ENCODE measurements at regions not wholly inside any gene's neighbourhood (a gene's known extent, or its start where the extent isn't known, plus 50 kb on each side); places are given as distances from the start of the nearest gene placed in this dataset.
A peak's percentile ranks its signal among the peaks of the same experiment; 100 is the strongest.

DNA sequence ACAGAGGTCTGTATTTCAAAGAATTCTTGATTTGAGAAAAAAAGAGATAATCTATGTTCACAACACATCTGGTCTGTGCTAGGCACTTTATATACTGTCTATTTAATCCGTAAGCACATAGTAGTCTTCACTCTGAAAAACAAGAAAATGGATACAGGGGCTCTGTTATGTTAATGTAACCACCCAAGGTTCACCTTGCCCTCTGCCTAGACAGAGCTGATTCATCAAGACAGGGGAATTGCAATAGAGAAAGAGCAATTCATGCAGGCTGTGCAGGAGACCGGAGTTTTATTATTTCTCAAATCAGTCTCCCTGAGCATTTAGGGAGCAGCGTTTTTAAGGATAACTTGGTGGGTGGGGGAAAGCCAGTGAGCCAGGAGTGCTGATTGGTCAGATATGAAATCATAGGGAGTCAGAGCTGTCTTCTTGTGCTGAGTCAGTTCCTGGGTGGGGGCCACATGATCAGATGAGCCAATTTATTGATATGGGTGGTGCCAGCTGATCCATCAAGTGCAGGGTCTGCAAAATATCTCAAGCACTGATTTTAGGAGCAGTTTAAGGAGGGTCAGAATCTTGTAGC lies 92.9 kb upstream of the TNIP3 start:
- ChIA-PET CTCF (interaction anchor here (1.0 to 10.9 kb wide), 3 partner anchors 16 to 68 kb away, joined by 3 to 144 read pairs (median 3); no protein-coding TSS in a partner anchor), POLR2A (interaction anchor here (0.6 kb wide), 1 partner anchor 54 kb away, joined by 9 read pairs; no protein-coding TSS in a partner anchor)
- TF ChIP-seq, protein P1, sequence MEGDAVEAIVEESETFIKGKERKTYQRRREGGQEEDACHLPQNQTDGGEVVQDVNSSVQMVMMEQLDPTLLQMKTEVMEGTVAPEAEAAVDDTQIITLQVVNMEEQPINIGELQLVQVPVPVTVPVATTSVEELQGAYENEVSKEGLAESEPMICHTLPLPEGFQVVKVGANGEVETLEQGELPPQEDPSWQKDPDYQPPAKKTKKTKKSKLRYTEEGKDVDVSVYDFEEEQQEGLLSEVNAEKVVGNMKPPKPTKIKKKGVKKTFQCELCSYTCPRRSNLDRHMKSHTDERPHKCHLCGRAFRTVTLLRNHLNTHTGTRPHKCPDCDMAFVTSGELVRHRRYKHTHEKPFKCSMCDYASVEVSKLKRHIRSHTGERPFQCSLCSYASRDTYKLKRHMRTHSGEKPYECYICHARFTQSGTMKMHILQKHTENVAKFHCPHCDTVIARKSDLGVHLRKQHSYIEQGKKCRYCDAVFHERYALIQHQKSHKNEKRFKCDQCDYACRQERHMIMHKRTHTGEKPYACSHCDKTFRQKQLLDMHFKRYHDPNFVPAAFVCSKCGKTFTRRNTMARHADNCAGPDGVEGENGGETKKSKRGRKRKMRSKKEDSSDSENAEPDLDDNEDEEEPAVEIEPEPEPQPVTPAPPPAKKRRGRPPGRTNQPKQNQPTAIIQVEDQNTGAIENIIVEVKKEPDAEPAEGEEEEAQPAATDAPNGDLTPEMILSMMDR (IDR thresholded peaks at IDR 0.05; ENCODE audit: control extremely low read depth, extremely low read depth, low read depth, missing control alignments) = no peak
- no peak for DNase-seq (ENCODE audit: extremely low spot score)

DNA sequence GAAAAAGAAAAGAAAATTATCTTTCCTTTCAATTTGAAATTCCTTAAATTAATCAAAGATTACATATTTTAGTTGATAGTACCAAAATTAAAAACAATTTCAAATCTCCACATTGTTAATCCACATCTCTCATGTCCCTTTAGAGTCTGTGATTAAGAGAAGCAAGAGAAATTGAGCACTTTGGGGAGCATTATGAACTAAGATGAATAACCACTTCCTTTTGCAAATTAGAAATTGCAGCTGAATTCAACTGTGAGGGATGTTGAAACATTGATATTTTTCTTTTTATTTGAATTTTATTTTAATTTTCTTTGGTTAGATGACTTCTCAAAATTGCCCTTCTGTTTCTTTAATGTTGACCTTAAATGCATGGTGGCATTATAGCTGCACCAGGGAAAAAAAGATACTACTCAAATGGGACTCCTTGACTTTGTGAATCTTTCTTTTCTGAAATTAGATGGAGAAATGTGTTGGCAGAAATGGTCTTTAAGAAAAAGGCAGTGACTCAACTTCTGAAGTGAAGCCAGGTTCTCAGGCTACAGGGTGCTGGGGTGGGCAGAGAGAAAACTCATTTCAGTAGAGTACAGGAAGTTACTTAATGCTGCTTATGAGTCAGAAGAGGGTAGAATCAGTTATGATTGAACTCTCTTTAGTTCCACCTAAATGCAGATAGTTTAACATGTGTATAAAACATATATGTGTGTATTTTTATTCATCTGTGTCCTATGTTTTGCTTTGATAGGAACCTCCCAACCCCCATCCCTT lies 92.0 kb upstream of the TNIP3 start:
- ChIA-PET CTCF (interaction anchor here (1.0 to 10.9 kb wide), 3 partner anchors 17 to 67 kb away, joined by 3 to 144 read pairs (median 3); no protein-coding TSS in a partner anchor), POLR2A (no interaction called here)
- TF ChIP-seq, protein P1 (IDR thresholded peaks at IDR 0.05; ENCODE audit: control extremely low read depth, extremely low read depth, low read depth, missing control alignments) = no peak
- DNase-seq (ENCODE audit: extremely low spot score) = peak; percentile 72

DNA sequence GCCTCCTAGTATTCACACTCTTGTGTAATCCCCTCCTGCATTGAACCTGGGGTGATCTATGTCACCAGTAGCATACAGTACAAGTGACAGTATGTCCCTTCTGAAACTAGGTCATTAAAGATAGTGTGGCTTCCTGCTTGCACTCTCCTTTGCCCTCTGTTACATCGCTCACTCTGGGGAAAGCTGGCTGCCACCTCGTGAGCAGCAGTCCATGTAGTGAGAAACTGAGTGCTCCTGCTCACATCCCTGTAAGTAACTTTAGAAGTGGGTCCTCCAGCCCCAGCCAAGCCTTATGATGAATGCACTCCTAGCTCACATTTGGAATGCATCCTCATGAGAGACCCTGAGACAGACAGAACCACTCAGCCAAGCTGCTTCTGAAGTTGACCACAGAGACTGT lies 89.8 kb upstream of the TNIP3 start:
- TF ChIP-seq, protein P1 (IDR thresholded peaks at IDR 0.05; ENCODE audit: control extremely low read depth, extremely low read depth, low read depth, missing control alignments) = no peak
- ChIA-PET POLR2A (no interaction called here), CTCF (interaction anchor here (1.2 to 10.9 kb wide), 7 partner anchors 10 to 76 kb away, joined by 3 to 144 read pairs (median 11); no protein-coding TSS in a partner anchor)
- no peak for DNase-seq (ENCODE audit: extremely low spot score)

DNA sequence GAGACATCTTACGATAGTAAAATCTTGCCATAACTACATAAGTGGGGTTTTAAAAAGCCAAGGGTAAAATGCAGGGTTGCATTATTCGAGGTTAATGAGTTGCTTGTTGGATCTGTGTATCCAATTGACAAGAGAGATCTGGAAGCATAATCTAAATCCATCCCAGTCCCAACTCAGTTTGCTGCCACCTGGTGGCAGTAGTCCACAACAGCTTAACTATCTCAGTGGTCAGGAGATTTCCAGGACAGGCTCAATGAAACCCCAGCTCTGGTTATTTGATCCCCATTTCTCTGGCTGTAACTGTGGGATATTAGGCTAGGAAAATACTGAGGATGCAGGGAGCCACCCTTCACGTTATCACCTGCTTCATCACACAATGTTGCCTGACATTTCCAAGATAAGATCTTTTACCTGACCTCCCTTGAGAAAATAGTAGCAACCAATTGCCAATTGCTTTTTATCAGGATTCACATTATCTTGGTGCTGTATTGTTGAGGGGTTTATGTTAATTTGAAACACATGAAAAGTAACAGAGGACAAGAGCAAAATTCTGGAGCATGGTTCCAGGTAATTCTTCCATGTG lies 88.2 kb upstream of the TNIP3 start:
- peak; percentile 56 for DNase-seq (ENCODE audit: extremely low spot score)
- CTCF ChIA-PET = interaction anchor here (0.7 to 10.9 kb wide), 17 partner anchors 9 to 1184 kb away, joined by 3 to 144 read pairs (median 4); no protein-coding TSS in a partner anchor
- POLR2A ChIA-PET = no interaction called here
- TF ChIP-seq, protein P1 (IDR thresholded peaks at IDR 0.05; ENCODE audit: control extremely low read depth, extremely low read depth, low read depth, missing control alignments) = peak; percentile 79

DNA sequence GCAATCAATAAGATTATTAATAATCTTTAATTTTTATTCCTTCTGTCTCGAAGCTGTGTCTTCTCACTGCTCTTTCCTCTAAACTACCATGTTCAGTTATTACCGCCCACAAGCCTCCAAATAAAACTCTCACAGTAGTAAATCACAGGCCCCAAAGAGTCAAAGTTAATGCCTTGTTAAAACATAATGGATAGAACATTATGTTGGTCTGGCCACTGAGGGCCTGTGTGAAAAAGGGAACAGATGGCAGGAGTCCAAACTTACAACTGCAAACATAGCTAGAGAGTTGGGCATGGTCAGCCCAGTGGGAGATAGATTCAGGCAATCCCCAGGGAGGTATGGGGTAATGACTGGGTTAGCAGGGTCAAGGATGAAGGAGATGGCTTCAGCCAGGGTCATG lies 84.6 kb upstream of the TNIP3 start:
- TF ChIP-seq, protein P1 (IDR thresholded peaks at IDR 0.05; ENCODE audit: control extremely low read depth, extremely low read depth, low read depth, missing control alignments) = no peak
- no peak for DNase-seq (ENCODE audit: extremely low spot score)
- CTCF ChIA-PET = interaction anchor here (0.7 to 10.9 kb wide), 10 partner anchors 13 to 76 kb away, joined by 3 to 144 read pairs (median 4); no protein-coding TSS in a partner anchor
- POLR2A ChIA-PET = no interaction called here

DNA sequence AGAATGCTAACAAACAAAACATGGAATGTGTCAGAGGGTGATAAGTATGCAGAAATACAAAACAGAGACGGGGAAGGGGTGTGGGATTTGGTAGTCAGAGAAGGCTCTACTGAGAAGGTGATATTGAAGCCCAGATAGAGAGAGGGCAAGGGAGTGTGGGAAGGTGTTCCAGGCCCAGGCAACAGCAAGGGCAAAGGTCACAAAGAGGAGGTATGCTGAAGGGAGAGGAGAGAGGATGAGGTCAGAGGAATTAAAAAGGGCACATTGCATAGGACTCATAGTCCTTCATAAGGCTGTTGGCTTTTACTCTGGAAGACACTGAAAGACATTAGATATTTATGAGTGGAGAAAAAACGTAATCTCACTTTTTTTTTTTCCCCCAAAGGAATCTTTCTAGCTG lies 82.6 kb upstream of the TNIP3 start:
- TF ChIP-seq, protein P1 (IDR thresholded peaks at IDR 0.05; ENCODE audit: control extremely low read depth, extremely low read depth, low read depth, missing control alignments) = no peak
- no peak for DNase-seq (ENCODE audit: extremely low spot score)
- POLR2A ChIA-PET = no interaction called here
- CTCF ChIA-PET = interaction anchor here (1.1 to 10.9 kb wide), 3 partner anchors 57 to 130 kb away, joined by 3 to 144 read pairs (median 3); no protein-coding TSS in a partner anchor
